ENCODE measurements at regions not wholly inside any gene's neighbourhood (a gene's known extent, or its start where the extent isn't known, plus 50 kb on each side); places are given as distances from the start of the nearest gene placed in this dataset.

- Histone ChIP-seq H2AFZ (ENCODE audit: insufficient read depth, low read depth, low read length, poor library complexity, severe bottlenecking) (no peak overlapping the region), H3K79me2 (ENCODE audit: insufficient read depth, low read length) (no peaks in the 10 kb centered on the region), H3K4me2 (replicated peaks; ENCODE audit: extremely low read depth, low read length, poor library complexity, severe bottlenecking) (no peak overlapping the region), H3K27me3 (ENCODE audit: control insufficient read depth in 2 of 2, insufficient read depth in 2 of 2, low read length in 2 of 2) (no peaks in the 10 kb centered on the region), H3K36me3 (replicated peaks in 1 of 2; ENCODE audit: control insufficient read depth in 1 of 2, insufficient read depth in 2 of 2, low read length in 2 of 2) (no peaks in the 10 kb centered on the region), H3K9ac (ENCODE audit: insufficient read depth, low read length, poor library complexity, severe bottlenecking) (no peak overlapping the region), H3K4me1 (ENCODE audit: control insufficient read depth in 1 of 2, insufficient read depth in 2 of 2, low read length in 2 of 2) (no peaks in the 10 kb centered on the region), H3K27ac (ENCODE audit: low read depth in 1 of 2, low read length in 2 of 2) (no peak overlapping the region), H4K20me1 (ENCODE audit: insufficient read depth, low read length) (no peaks in the 10 kb centered on the region), H3K9me3 (replicated peaks in 1 of 2; ENCODE audit: control insufficient read depth in 1 of 2, insufficient read depth in 1 of 2, low read length in 2 of 2) (peaks cover 0 to 9% of the 10 kb centered on the region in 2 donors), H3K4me3 (replicated peaks in 1 of 3; ENCODE audit: low read depth in 2 of 3, low read length in 3 of 3) (no peak overlapping the region)
- H3K4me3 Mint-ChIP-seq: no peak overlapping the region
- H3K27me3 Mint-ChIP-seq (ENCODE audit: low read depth in 3 of 3): no peaks in the 10 kb centered on the region
- no CpG with 5 or more reads among the region's 2 CpGs for WGBS (ENCODE audit: insufficient coverage)
- no peak for TF ChIP-seq CTCF (IDR thresholded peaks at IDR 0.05)
- no peak overlapping the region for H3K27ac Mint-ChIP-seq
- no peaks in the 10 kb centered on the region for H3K36me3 Mint-ChIP-seq
- peaks cover 0 to 7% (median 4%) of the 10 kb centered on the region in 7 donors for H3K9me3 Mint-ChIP-seq
- no peaks in the 10 kb centered on the region for H3K4me1 Mint-ChIP-seq
- no peak for DNase-seq
- intact Hi-C loops (cut with micrococcal nuclease): no loop called here
Observed at GRCh38 chr5:63043792-63044191, 465.2 kb downstream of the LRRC70 start.

GRCh38 chr5:63032343-63032742 is 453.7 kb downstream of the LRRC70 start:
- Histone ChIP-seq H3K36me3 (replicated peaks in 1 of 2; ENCODE audit: control insufficient read depth in 1 of 2, insufficient read depth in 2 of 2, low read length in 2 of 2) (no peaks in the 10 kb centered on the region), H3K27me3 (ENCODE audit: control insufficient read depth in 2 of 2, insufficient read depth in 2 of 2, low read length in 2 of 2) (no peaks in the 10 kb centered on the region), H3K79me2 (ENCODE audit: insufficient read depth, low read length) (no peaks in the 10 kb centered on the region), H3K4me2 (replicated peaks; ENCODE audit: extremely low read depth, low read length, poor library complexity, severe bottlenecking) (no peak overlapping the region), H3K4me1 (ENCODE audit: control insufficient read depth in 1 of 2, insufficient read depth in 2 of 2, low read length in 2 of 2) (no peaks in the 10 kb centered on the region), H4K20me1 (ENCODE audit: insufficient read depth, low read length) (no peaks in the 10 kb centered on the region), H3K27ac (ENCODE audit: low read depth in 1 of 2, low read length in 2 of 2) (no peak overlapping the region), H3K4me3 (replicated peaks in 1 of 3; ENCODE audit: low read depth in 2 of 3, low read length in 3 of 3) (no peak overlapping the region), H2AFZ (ENCODE audit: insufficient read depth, low read depth, low read length, poor library complexity, severe bottlenecking) (no peak overlapping the region), H3K9me3 (replicated peaks in 1 of 2; ENCODE audit: control insufficient read depth in 1 of 2, insufficient read depth in 1 of 2, low read length in 2 of 2) (peaks cover 35 to 37% of the 10 kb centered on the region in 2 donors), H3K9ac (ENCODE audit: insufficient read depth, low read length, poor library complexity, severe bottlenecking) (no peak overlapping the region)
- 88% methylated on average over 2 of the region's 2 CpGs for WGBS (ENCODE audit: insufficient coverage)
- TF ChIP-seq CTCF (IDR thresholded peaks at IDR 0.05): no peak
- Mint-ChIP-seq H3K9me3 (peaks cover 17 to 35% (median 24%) of the 10 kb centered on the region in 7 donors), H3K4me3 (no peak overlapping the region), H3K27ac (no peak overlapping the region), H3K36me3 (no peaks in the 10 kb centered on the region), H3K4me1 (no peaks in the 10 kb centered on the region), H3K27me3 (ENCODE audit: low read depth in 3 of 3) (peaks cover 0 to 2% (median 0%) of the 10 kb centered on the region in 3 donors)
- no peak for DNase-seq
- intact Hi-C loops (cut with micrococcal nuclease): no loop called here

Data from CD14-positive monocyte (primary cell).